HEK293T (cell line): ENCODE measurements at regions not wholly inside any gene's neighbourhood (a gene's known extent, or its start where the extent isn't known, plus 50 kb on each side); places are given as distances from the start of the nearest gene placed in this dataset.

ENCODE experiments used
- CTCF ChIA-PET: fragments of 350-600 bp; formaldehyde crosslinking; extraction: SDS; loops from one replicate; lab custom pipeline; 2021; ENCODE audit warnings: antibody characterized with exemption, inconsistent platforms; lab: Yijun Ruan, JAX
- POLR2A ChIA-PET: fragments of 350-600 bp; formaldehyde crosslinking; extraction: SDS; loops from one replicate; lab custom pipeline; 2020; ENCODE audit warnings: antibody characterized with exemption, inconsistent platforms; lab: Yijun Ruan, JAX
- DNase-seq: peaks from one replicate; pipeline ENCODE4 v3.0.0; 2012; ENCODE audit warnings: mixed read lengths; ENCODE audit errors: extremely low spot score
- ARNT ChIP-seq: fragments of 450-650 bp; IDR thresholded peaks from 2 replicates; pipeline ENCODE4 v1.6.1; 2017; ENCODE audit warnings: mild to moderate bottlenecking
- BHLHE40 ChIP-seq: fragments of 450-650 bp; IDR thresholded peaks from 2 replicates; pipeline ENCODE4 v1.6.1; 2016; ENCODE audit warnings: mild to moderate bottlenecking, moderate library complexity, borderline replicate concordance
- CTBP1 ChIP-seq: fragments of 450-650 bp; IDR thresholded peaks from 2 replicates; pipeline ENCODE4 v1.6.1; 2016; ENCODE audit warnings: borderline replicate concordance
- ELF4 ChIP-seq: fragments of 450-650 bp; IDR thresholded peaks from 2 replicates; pipeline ENCODE4 v1.6.1; 2017; ENCODE audit warnings: antibody characterized with exemption
- FOXA1 ChIP-seq: fragments of 450-650 bp; IDR thresholded peaks from 2 replicates; pipeline ENCODE4 v1.6.1; 2016; ENCODE audit warnings: mild to moderate bottlenecking
- FOXK2 ChIP-seq: fragments of 450-650 bp; IDR thresholded peaks from 2 replicates; pipeline ENCODE4 v1.6.1; 2016; ENCODE audit warnings: mild to moderate bottlenecking
- FOXM1 ChIP-seq: fragments of 450-650 bp; IDR thresholded peaks from 2 replicates; pipeline ENCODE4 v1.6.1; 2017; ENCODE audit warnings: mild to moderate bottlenecking, borderline replicate concordance
- HDGF ChIP-seq: fragments of 450-650 bp; IDR thresholded peaks from 2 replicates; pipeline ENCODE4 v1.6.1; 2017; ENCODE audit warnings: antibody characterized with exemption, borderline replicate concordance
- L3MBTL2 ChIP-seq: fragments of 450-650 bp; conservative IDR thresholded peaks from 2 replicates; pipeline ENCODE4 v1.6.1; 2016; ENCODE audit warnings: mild to moderate bottlenecking
- LEF1 ChIP-seq: fragments of 450-650 bp; IDR thresholded peaks from 2 replicates; pipeline ENCODE4 v1.6.1; 2017; ENCODE audit warnings: mild to moderate bottlenecking, borderline replicate concordance
- NFRKB ChIP-seq: fragments of 450-650 bp; IDR thresholded peaks from 2 replicates; pipeline ENCODE4 v1.6.1; 2016; ENCODE audit warnings: mild to moderate bottlenecking, moderate library complexity
- SP1 ChIP-seq: fragments of 450-650 bp; IDR thresholded peaks from 2 replicates; pipeline ENCODE4 v1.6.1; 2017
- SUZ12 ChIP-seq: fragments of 450-650 bp; IDR thresholded peaks from 2 replicates; pipeline ENCODE4 v1.6.1; 2016; ENCODE audit warnings: mild to moderate bottlenecking
- TARDBP ChIP-seq: fragments of 450-650 bp; IDR thresholded peaks from 2 replicates; pipeline ENCODE4 v1.6.1; 2016
- ZNF384 ChIP-seq: fragments of 450-650 bp; IDR thresholded peaks from 2 replicates; pipeline ENCODE4 v1.6.1; 2016
- TF ChIP-seq, protein P1 (sequence below): fragments of 450-650 bp; IDR thresholded peaks from 2 replicates; pipeline ENCODE4 v1.6.1; 2016

DNA sequence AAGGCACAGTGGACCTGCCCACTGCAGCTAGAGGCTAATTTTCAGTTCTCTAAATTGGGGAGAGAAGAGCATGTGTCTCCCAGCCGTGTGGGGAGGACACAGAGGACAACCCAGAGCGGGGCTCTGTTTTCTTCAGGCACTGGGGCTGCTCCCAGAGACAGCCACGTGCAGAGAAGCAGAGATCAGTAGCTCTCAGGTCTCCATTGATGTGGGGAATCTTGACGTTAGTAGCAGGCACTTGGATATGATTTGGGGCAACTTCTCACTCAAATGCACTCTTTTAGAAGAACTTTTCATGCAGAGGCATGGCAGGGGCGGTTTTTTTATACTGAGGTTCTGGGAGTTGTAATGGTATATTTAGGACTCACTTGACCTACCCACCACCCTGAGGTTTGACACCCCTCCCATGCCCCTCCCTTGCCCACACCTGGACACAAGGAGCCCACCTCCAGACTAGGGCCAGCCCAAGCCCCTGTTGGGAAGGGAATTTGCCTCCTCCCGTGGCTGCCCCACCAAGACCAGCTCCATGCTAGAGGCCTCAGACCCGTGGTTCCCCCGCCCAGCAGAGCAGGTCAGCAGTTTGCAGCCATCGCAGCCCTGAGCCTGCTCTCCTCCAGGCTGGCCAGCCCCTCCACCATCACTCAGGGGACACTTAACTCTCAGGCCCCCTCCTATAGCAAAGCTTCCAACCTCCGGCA, 94.2 kb upstream of the RTL6 start:
- DNase-seq, result no peak
- TF ChIP-seq ZNF384, result no peak
- no peak for TF ChIP-seq FOXM1
- no peak for TF ChIP-seq L3MBTL2
- TF ChIP-seq, protein P1, sequence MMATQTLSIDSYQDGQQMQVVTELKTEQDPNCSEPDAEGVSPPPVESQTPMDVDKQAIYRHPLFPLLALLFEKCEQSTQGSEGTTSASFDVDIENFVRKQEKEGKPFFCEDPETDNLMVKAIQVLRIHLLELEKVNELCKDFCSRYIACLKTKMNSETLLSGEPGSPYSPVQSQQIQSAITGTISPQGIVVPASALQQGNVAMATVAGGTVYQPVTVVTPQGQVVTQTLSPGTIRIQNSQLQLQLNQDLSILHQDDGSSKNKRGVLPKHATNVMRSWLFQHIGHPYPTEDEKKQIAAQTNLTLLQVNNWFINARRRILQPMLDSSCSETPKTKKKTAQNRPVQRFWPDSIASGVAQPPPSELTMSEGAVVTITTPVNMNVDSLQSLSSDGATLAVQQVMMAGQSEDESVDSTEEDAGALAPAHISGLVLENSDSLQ, result no peak
- no peak for TF ChIP-seq FOXA1
- TF ChIP-seq SUZ12, result no peak
- no peak for TF ChIP-seq ARNT
- no peak for TF ChIP-seq LEF1
- TF ChIP-seq ELF4, result no peak
- TF ChIP-seq TARDBP, result no peak
- no peak for TF ChIP-seq HDGF
- TF ChIP-seq SP1, result no peak
- no peak for TF ChIP-seq CTBP1
- no peak for TF ChIP-seq BHLHE40
- no peak for TF ChIP-seq NFRKB
- no peak for TF ChIP-seq FOXK2
- ChIA-PET CTCF (no interaction called here), POLR2A (interaction anchor here (1.7 kb wide), 1 partner anchor 10 kb away, joined by 3 read pairs; no protein-coding TSS in a partner anchor)

- TF ChIP-seq CTBP1, result no peak
- no peak for TF ChIP-seq HDGF
- TF ChIP-seq FOXA1, result no peak
- TF ChIP-seq ZNF384, result no peak
- ChIA-PET CTCF (no interaction called here), POLR2A (interaction anchor here (1.7 kb wide), 1 partner anchor 9 kb away, joined by 3 read pairs; no protein-coding TSS in a partner anchor)
- DNase-seq, result no peak
Observed at GRCh38 chr22:44591146-44591790, 93.2 kb upstream of the RTL6 start.

DNA sequence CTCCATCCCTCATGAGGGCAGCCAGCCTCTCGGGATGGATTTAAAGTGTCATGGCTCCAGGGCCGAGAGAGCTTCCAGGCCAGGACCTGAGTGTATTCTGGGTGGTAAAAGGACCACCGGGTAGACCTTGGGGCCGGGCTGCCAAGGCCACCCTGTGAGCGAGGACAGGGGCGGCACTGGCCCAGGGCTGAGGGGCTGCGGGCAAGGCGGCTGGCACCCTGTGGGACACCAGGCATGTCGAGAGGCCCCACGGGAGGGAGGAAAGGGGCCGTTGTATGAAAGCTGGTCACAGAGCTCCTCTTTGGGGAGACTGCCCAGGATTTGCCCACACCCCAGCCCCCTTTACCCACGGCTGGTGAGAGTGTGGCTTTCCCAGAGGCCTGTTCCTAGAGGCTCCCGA, 92.3 kb upstream of the RTL6 start:
- no peak for DNase-seq
- CTCF ChIA-PET, result no interaction called here
- POLR2A ChIA-PET, result no interaction called here
- TF ChIP-seq LEF1 (no peak), SUZ12 (no peak), CTBP1 (no peak), FOXK2 (no peak), ARNT (no peak), TARDBP (no peak)

DNA sequence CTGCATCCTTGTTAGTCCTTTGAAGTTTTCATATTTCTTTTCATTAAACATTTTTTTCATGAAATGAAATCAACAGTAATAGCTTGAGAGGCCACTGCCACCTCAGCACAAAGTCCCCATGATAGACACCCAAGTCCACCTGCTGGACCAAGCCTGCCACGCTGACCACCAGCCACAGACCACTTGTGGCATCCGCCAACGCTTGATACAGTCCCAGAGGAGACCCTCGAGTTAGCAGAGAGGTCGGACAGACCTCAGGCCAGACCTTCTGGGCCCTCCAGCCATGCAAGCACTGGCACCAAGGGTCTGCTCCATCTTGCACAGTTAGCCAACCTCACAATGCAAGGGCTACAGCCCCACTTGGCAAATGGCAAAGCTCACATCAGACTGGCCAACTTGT, 91.8 kb upstream of the RTL6 start:
- CTCF ChIA-PET, result no interaction called here
- DNase-seq, result no peak
- POLR2A ChIA-PET, result no interaction called here
- TF ChIP-seq L3MBTL2 (no peak), HDGF (no peak), SP1 (no peak), ZNF384 (no peak), ARNT (no peak), TARDBP (no peak), BHLHE40 (no peak), FOXK2 (no peak), SUZ12 (no peak), ELF4 (no peak), FOXA1 (no peak)
- TF ChIP-seq, protein P1, result no peak

DNA sequence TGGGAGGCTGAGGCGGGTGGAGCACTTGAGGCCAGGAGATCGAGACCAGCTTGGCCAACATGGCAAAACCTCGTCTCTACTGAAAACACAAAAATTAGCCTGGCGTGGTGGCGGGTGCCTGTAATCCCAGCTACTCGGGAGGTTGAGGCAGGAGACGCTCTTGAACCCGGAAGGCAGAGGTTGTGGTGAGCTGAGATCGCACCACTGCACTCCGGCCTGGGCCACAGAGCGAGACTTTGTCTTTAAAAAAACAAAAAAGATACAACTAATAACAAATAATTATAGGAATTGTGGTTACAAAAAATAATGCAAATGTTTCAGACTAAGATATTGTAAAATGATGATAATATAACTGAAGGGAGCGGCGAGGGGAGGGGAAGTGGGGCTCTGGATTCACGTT, 90.3 kb upstream of the RTL6 start:
- ChIA-PET POLR2A (no interaction called here), CTCF (no interaction called here)
- DNase-seq, result no peak
- TF ChIP-seq ELF4, result no peak
- TF ChIP-seq, protein P1, result no peak
- TF ChIP-seq ARNT, result no peak
- no peak for TF ChIP-seq ZNF384
- no peak for TF ChIP-seq TARDBP
- TF ChIP-seq SUZ12, result no peak
- no peak for TF ChIP-seq FOXK2
- TF ChIP-seq CTBP1, result no peak
- no peak for TF ChIP-seq HDGF
- no peak for TF ChIP-seq NFRKB
- no peak for TF ChIP-seq SP1
- TF ChIP-seq FOXM1, result no peak
- TF ChIP-seq L3MBTL2, result no peak
- TF ChIP-seq LEF1, result no peak
- no peak for TF ChIP-seq BHLHE40
- TF ChIP-seq FOXA1, result no peak

GRCh38 chr22:44587737-44588310, 89.8 kb upstream of the RTL6 start:
- ChIA-PET POLR2A (no interaction called here), CTCF (no interaction called here)
- DNase-seq, result no peak
- TF ChIP-seq SP1, result no peak
- TF ChIP-seq, protein P1, result no peak
- TF ChIP-seq TARDBP, result no peak
- TF ChIP-seq NFRKB, result no peak
- no peak for TF ChIP-seq ARNT
- no peak for TF ChIP-seq FOXK2
- no peak for TF ChIP-seq ELF4
- no peak for TF ChIP-seq FOXA1
- TF ChIP-seq HDGF, result no peak
- TF ChIP-seq CTBP1, result no peak
- TF ChIP-seq ZNF384, result no peak
- no peak for TF ChIP-seq FOXM1
